GM21528 (cell line): ENCODE measurements at regions not wholly inside any gene's neighbourhood (a gene's known extent, or its start where the extent isn't known, plus 50 kb on each side); places are given as distances from the start of the nearest gene placed in this dataset.

Source experiments
- ATAC-seq: cut with Tn5 transposase; IDR thresholded peaks from one replicate; pipeline ENCODE4 v1.9.1; 2021; ENCODE audit warnings: mild to moderate bottlenecking, moderate library complexity; ENCODE audit not compliant: unreplicated experiment, low FRiP score

- no peak for ATAC-seq
These were observed 205.2 kb downstream of the SP3 start for GRCh38 chr2:173759959-173760358.

DNA sequence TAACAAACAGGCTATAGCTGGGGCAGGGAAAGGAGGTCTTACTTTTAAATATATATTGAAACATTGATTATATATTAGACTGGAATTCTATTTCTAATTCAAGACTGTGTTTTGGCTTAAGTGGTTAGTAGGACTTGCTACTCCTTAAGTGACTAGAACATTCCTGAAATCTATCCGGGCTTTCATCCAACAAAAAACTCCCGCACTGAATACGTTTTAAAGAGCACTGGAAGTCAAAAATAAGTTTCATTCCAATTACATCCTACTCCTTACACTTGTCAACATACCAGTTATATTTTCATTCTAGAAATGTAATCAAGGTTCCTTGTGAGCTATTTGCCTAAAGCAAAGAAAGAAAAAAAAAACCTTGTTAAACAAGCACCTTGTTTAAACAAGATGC is 204.6 kb downstream of the SP3 start:
- ATAC-seq = no peak

GRCh38 chr2:173761603-173762119 is 203.5 kb downstream of the SP3 start:
- ATAC-seq = no peak

DNA sequence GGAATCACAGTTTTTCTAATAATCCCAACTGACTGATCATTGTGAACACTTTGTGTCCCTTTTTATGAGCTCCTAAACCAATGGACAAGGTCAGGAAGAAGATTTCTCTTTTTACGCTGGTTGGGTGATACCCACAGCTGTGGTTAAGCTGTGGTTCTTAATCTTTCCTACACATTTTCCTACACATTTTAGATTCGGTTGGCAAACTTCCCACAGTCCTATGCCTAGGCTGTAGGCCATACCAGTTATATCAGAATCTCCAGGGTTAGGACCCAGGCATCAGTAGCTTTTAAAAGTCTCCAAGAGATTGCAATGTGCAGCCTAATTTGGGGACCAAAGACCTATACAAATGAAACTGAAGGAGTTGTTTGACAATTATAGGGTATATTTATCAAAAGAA is 203.0 kb downstream of the SP3 start:
- ATAC-seq = no peak

DNA sequence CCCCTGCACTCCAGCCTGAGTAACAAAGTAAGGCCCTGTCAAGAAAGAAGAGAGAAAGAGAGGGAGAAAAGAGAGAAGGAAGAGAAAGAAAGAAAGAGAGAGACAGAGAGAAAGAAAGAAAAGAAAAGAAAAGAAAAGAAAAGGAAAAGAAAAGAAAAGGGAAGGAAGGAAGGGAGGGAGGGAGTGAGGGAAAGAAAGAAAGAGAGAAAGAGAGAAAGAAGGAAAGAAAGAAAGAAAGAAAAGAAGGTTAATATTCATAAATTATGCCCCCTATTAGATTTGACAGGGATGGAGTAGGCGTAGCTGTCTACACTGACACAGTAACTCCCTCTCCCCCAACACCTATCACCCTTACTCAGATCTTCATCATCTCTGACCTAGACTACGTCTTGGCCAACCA is 202.3 kb downstream of the SP3 start:
- ATAC-seq = no peak

GRCh38 chr2:173763641-173764040 is 201.5 kb downstream of the SP3 start:
- no peak for ATAC-seq

GRCh38 chr2:173764094-173764493 is 201.1 kb downstream of the SP3 start:
- ATAC-seq = no peak

GRCh38 chr2:173766537-173767289 is 198.5 kb downstream of the SP3 start:
- ATAC-seq = no peak

DNA sequence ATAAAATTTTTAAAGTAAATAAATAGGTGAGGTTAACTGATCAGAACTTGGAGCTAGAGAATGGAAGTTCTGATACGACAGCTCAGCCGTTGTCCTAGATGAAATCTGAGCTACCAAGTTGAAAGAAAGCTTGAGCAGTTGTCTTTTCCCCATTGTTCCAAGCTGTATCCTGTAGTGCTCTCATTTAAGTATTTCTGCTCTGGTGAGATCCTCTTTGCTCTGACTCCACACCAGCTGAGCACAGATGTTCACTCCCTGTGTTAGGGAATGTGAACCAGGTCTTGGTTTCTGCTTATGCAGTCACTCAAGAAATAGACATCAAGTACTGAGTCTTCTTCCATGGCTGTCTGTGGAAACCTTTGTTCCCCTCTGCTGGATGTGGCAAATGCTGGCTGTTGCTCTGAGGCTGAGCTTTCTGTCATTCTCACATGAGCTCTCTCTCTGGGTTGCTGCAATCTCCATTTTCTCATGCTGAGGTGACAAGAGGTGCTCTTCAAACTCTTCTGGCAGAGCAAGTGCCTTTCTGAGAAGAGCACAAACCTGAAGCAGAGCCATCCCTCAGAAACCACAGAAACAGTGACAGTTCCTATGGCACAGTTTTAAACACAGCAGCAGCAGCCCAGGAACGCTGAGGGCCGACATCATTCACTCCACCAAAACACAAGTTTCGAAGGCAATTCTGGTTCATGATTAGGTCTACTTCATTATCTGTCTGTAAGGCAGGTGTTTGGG is 194.1 kb downstream of the SP3 start:
- no peak for ATAC-seq

DNA sequence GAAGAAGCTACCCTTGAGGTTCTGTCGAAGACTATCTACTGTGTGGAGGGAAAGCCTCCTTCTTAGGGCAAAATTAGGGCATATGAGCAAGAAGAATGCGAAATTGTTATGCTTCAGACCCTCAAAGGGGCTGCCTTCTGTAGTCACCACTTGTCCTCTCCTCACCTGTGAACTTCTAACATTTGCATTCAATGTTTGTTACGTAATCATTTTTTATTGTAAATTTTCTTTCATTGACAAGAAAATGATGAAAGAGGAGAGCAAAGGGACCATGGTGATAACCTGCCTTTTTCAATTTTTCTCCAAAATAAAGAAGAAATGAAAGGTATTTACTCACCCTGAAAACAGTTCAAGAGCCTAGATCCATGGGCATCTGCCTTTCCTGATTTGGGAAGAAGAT is 193.0 kb downstream of the SP3 start:
- ATAC-seq = no peak

GRCh38 chr2:173773076-173773475 is 192.1 kb downstream of the SP3 start:
- no peak for ATAC-seq

GRCh38 chr2:173775440-173775839 is 189.7 kb downstream of the SP3 start:
- ATAC-seq = no peak

DNA sequence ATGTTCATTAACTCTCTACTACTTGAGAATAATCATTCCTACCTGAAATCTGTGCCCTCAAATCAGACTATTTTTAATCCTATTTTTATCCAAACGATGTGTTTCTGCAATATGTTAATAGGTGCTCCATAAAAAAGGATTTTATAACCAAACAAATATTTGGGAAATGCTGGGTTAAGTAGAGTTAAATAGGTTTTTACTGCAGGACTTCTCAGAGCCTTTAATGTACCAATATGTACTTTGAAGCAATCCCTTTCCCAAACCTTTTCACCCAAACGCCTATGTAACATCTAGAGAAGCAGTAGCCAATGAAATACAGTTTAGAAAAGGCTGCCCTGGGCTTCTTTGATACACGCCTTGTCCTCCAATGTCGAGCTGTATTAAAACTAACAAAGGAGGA is 182.5 kb downstream of the SP3 start:
- no peak for ATAC-seq

GRCh38 chr2:173783382-173783781 is 181.8 kb downstream of the SP3 start:
- ATAC-seq = no peak

DNA sequence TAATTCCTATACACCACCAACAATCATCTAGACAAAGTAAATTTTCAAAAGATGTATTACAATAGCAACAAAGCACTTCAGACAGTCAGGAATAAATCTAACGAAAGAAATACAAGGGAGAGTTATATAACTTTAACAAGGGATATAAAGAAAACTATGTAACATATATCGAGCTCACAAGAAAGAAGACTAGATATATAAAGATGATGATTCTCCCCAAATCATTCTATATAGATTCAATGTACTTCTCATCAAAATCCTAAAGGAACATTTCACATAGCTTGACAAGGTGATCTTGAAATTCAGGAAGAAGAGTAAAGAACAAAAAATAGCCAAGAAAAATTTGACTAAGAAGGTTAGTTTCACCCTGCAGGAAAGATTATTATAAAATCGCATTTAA is 179.4 kb downstream of the SP3 start:
- ATAC-seq = no peak

DNA sequence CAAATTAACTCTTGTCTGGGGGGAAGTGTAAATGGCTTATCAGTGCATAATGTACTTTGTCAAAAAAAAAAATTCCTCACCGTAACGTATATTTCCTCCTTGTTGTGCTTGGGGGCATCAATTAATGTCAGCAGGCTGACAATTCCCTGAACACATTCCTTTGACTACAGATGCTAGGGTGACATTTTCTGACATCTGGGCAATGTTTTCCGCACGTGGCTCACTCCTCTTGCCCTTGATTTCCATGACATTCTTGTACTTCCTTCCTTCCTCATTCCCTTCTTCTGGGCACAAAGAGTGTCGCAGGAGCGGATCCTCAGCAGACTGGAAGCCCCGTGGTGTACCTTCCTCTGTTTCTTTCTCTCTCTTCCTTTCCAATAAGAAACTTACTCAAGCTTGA is 173.7 kb downstream of the SP3 start:
- no peak for ATAC-seq

- ATAC-seq = no peak
These were observed 173.0 kb downstream of the SP3 start for GRCh38 chr2:173792166-173792565.

DNA sequence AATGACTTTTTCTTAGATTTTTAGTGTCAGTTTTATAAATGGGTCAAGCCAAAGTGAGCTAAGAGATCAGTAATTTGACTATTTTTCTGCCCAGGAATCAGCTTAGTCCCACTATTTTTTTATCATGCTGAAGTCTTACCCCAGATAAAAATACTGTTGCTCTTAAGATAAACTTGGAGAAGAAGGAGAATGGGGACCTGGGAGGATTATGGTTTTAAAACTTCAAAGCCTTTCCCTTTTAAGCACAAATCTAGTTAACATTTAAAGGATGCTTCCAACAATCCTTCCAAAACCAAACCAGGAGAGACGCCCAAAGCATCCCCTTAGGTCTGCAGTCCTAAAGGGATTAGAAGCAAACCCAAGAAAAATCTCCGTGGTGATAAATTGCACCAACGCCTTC is 172.4 kb downstream of the SP3 start:
- no peak for ATAC-seq

GRCh38 chr2:173793709-173794565 is 171.2 kb downstream of the SP3 start:
- ATAC-seq = no peak

GRCh38 chr2:173797586-173798263 is 167.4 kb downstream of the SP3 start:
- ATAC-seq = no peak
